WTC11 (cell line): ENCODE measurements at regions not wholly inside any gene's neighbourhood (a gene's known extent, or its start where the extent isn't known, plus 50 kb on each side); places are given as distances from the start of the nearest gene placed in this dataset.
A peak's percentile ranks its signal among the peaks of the same experiment; 100 is the strongest.

Experiments used
- ATAC-seq: fragments of 200-7000 bp; cut with Tn5 transposase; 2 replicates; pipeline ENCODE4 v1.10.0; 2021; ENCODE audit warnings: mild to moderate bottlenecking, moderate library complexity
- CTCF ChIA-PET: fragments of 300-600 bp; sonication (Branson Sonifier 250); formaldehyde crosslinking; loops from one replicate; lab custom pipeline; 2021; ENCODE audit warnings: antibody characterized with exemption; lab: Charles Lee
- POLR2A ChIA-PET: fragments of 350-600 bp; sonication (Branson Sonifier 250); formaldehyde crosslinking; loops from one replicate; lab custom pipeline; 2021; ENCODE audit warnings: antibody characterized with exemption; lab: Charles Lee
- DNase-seq: peaks from one replicate; pipeline ENCODE4 v3.0.0; 2021; ENCODE audit warnings: low spot score
- H3K27ac Mint-ChIP-seq: 2 replicates; pipeline ENCODE4 v1.8.0; 2021; ENCODE audit warnings: mixed read lengths
- H3K27me3 Mint-ChIP-seq: 2 replicates; pipeline ENCODE4 v1.8.0; 2021; ENCODE audit warnings: low read depth, mild to moderate bottlenecking, moderate library complexity, mixed read lengths
- H3K36me3 Mint-ChIP-seq: 2 replicates; pipeline ENCODE4 v1.8.0; 2021; ENCODE audit warnings: mixed read lengths
- H3K4me1 Mint-ChIP-seq: 2 replicates; pipeline ENCODE4 v1.8.0; 2022; ENCODE audit warnings: mixed read lengths
- H3K4me3 Mint-ChIP-seq: 2 replicates; pipeline ENCODE4 v1.8.0; 2021; ENCODE audit warnings: mild to moderate bottlenecking, moderate library complexity, mixed read lengths
- H3K9me3 Mint-ChIP-seq: 2 replicates; pipeline ENCODE4 v1.8.0; 2021; ENCODE audit warnings: mixed read lengths
- AFF4 ChIP-seq: sonication (generic); formaldehyde crosslinking; IDR thresholded peaks from 2 replicates; pipeline ENCODE4 v1.8.1; 2023; ENCODE audit warnings: mild to moderate bottlenecking, missing genetic modification reagents, borderline replicate concordance
- ATF1 ChIP-seq: sonication (generic); formaldehyde crosslinking; IDR thresholded peaks from 2 replicates; pipeline ENCODE4 v1.8.1; 2023; ENCODE audit warnings: mild to moderate bottlenecking, moderate library complexity, missing genetic modification reagents
- ATF3 ChIP-seq: sonication (generic); formaldehyde crosslinking; conservative IDR thresholded peaks from 2 replicates; pipeline ENCODE4 v1.8.1; 2022; ENCODE audit warnings: mild to moderate bottlenecking, missing genetic modification reagents
- CBFB ChIP-seq: sonication (generic); formaldehyde crosslinking; IDR thresholded peaks from 2 replicates; pipeline ENCODE4 v1.8.1; 2022; ENCODE audit warnings: mild to moderate bottlenecking, low read depth, missing genetic modification reagents
- E2F1 ChIP-seq: sonication (generic); formaldehyde crosslinking; IDR thresholded peaks from 2 replicates; pipeline ENCODE4 v1.8.0; 2022; ENCODE audit warnings: mild to moderate bottlenecking, missing genetic modification reagents
- EMX1 ChIP-seq: fragments of 250-450 bp; sonication (Bioruptor Pico); IDR thresholded peaks from 2 replicates; pipeline ENCODE4 v1.8.0; 2021; ENCODE audit warnings: mild to moderate bottlenecking
- FOXP1 ChIP-seq: sonication (generic); formaldehyde crosslinking; IDR thresholded peaks from 2 replicates; pipeline ENCODE4 v1.8.0; 2022; ENCODE audit warnings: missing genetic modification reagents, mild to moderate bottlenecking, moderate library complexity, borderline replicate concordance
- FOXP4 ChIP-seq: sonication (generic); formaldehyde crosslinking; IDR thresholded peaks from 2 replicates; pipeline ENCODE4 v1.8.0; 2022; ENCODE audit warnings: mild to moderate bottlenecking, missing genetic modification reagents
- GABPB1 ChIP-seq: sonication (generic); formaldehyde crosslinking; IDR thresholded peaks from 2 replicates; pipeline ENCODE4 v1.8.1; 2023; ENCODE audit warnings: mild to moderate bottlenecking, missing genetic modification reagents
- HMGA2 ChIP-seq: fragments of 250-450 bp; sonication (Bioruptor Pico); IDR thresholded peaks from 2 replicates; pipeline ENCODE4 v1.4.0; 2021; ENCODE audit warnings: mild to moderate bottlenecking, moderate library complexity
- JUN ChIP-seq: sonication (generic); formaldehyde crosslinking; IDR thresholded peaks from 2 replicates; pipeline ENCODE4 v1.8.0; 2023; ENCODE audit warnings: mild to moderate bottlenecking, missing genetic modification reagents
- KAT7 ChIP-seq: sonication (generic); formaldehyde crosslinking; IDR thresholded peaks from 2 replicates; pipeline ENCODE4 v1.8.1; 2023; ENCODE audit warnings: missing genetic modification reagents, mild to moderate bottlenecking, borderline replicate concordance
- MXD4 ChIP-seq: fragments of 250-450 bp; sonication (Bioruptor Pico); IDR thresholded peaks from 2 replicates; pipeline ENCODE4 v1.8.0; 2021; ENCODE audit warnings: mild to moderate bottlenecking, moderate library complexity, borderline replicate concordance
- NFYB ChIP-seq: sonication (generic); formaldehyde crosslinking; conservative IDR thresholded peaks from 2 replicates; pipeline ENCODE4 v1.8.0; 2022; ENCODE audit warnings: low read depth, missing genetic modification reagents
- NR1H2 ChIP-seq: sonication (generic); formaldehyde crosslinking; IDR thresholded peaks from 2 replicates; pipeline ENCODE4 v1.9.0; 2021; ENCODE audit warnings: mild to moderate bottlenecking, moderate library complexity, missing genetic modification reagents
- RELA ChIP-seq: sonication (generic); formaldehyde crosslinking; IDR thresholded peaks from 2 replicates; pipeline ENCODE4 v1.8.1; 2022; ENCODE audit warnings: missing genetic modification reagents, mild to moderate bottlenecking, borderline replicate concordance
- SMAD4 ChIP-seq: sonication (generic); formaldehyde crosslinking; IDR thresholded peaks from 2 replicates; pipeline ENCODE4 v1.8.0; 2022; ENCODE audit warnings: mild to moderate bottlenecking, missing genetic modification reagents
- STAT6 ChIP-seq: sonication (generic); formaldehyde crosslinking; conservative IDR thresholded peaks from 2 replicates; pipeline ENCODE4 v1.8.1; 2023; ENCODE audit warnings: mild to moderate bottlenecking, low read depth, missing genetic modification reagents, moderate library complexity
- TP53 ChIP-seq: sonication (generic); formaldehyde crosslinking; IDR thresholded peaks from 2 replicates; pipeline ENCODE4 v1.8.1; 2023; ENCODE audit warnings: mild to moderate bottlenecking, missing genetic modification reagents
- ZNF121 ChIP-seq: sonication (generic); formaldehyde crosslinking; IDR thresholded peaks from 2 replicates; pipeline ENCODE4 v1.8.0; 2023; ENCODE audit warnings: missing genetic modification reagents
- ZNF232 ChIP-seq: sonication (generic); formaldehyde crosslinking; IDR thresholded peaks from 2 replicates; pipeline ENCODE4 v1.8.0; 2022; ENCODE audit warnings: mild to moderate bottlenecking, missing genetic modification reagents
- TF ChIP-seq, protein P1 (sequence below): sonication (generic); formaldehyde crosslinking; IDR thresholded peaks from 2 replicates; pipeline ENCODE4 v1.8.0; 2022; ENCODE audit warnings: mild to moderate bottlenecking, missing genetic modification reagents
- TF ChIP-seq, protein P2 (sequence below): sonication (generic); formaldehyde crosslinking; IDR thresholded peaks from 2 replicates; pipeline ENCODE4 v1.8.1; 2023; ENCODE audit warnings: mild to moderate bottlenecking, missing genetic modification reagents, moderate library complexity
- TF ChIP-seq, protein P3 (sequence below): sonication (generic); formaldehyde crosslinking; IDR thresholded peaks from 2 replicates; pipeline ENCODE4 v1.8.0; 2023; ENCODE audit warnings: missing genetic modification reagents

DNA sequence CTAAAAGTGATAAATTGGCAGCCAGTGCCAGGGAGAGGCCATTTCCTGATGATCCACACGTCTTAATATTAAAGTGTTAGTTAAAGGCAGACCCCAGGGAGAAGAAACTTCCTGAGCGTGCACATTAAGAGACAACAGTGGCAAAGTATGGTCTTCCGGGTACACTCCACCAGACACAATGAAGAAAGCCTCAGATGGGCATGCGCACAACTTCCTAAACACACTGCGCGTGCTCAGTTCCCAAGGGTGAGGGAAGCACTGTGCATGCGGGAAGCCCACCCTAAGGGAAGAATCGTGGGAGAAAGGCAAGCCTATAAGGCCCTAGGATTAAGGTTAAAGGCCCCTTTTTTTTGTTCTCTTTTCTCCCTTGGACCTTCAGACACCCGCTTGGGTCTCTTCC, 140.7 kb upstream of the CDKN3 start:
- Mint-ChIP-seq H3K9me3 (no peaks in the 10 kb centered on the region), H3K4me3 (no peak overlapping the region), H3K27me3 (no peaks in the 10 kb centered on the region), H3K4me1 (peaks cover 23% of the 10 kb centered on the region), H3K36me3 (no peaks in the 10 kb centered on the region), H3K27ac (no peak overlapping the region)
- POLR2A ChIA-PET: no interaction called here
- DNase-seq (no peak), ATAC-seq (no peak)
- no peak for TF ChIP-seq SMAD4 (CRISPR knock-in tag)
- TF ChIP-seq KAT7 (CRISPR knock-in tag): no peak
- TF ChIP-seq ATF1 (CRISPR knock-in tag): no peak
- TF ChIP-seq TP53 (CRISPR knock-in tag): no peak
- no peak for TF ChIP-seq HMGA2 (CRISPR knock-in tag)
- TF ChIP-seq, protein P1, sequence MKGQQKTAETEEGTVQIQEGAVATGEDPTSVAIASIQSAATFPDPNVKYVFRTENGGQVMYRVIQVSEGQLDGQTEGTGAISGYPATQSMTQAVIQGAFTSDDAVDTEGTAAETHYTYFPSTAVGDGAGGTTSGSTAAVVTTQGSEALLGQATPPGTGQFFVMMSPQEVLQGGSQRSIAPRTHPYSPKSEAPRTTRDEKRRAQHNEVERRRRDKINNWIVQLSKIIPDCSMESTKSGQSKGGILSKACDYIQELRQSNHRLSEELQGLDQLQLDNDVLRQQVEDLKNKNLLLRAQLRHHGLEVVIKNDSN (CRISPR knock-in tag): no peak
- TF ChIP-seq ZNF232 (CRISPR knock-in tag): no peak
- TF ChIP-seq STAT6 (CRISPR knock-in tag): no peak
- TF ChIP-seq JUN (CRISPR knock-in tag): no peak
- no peak for TF ChIP-seq ATF3 (CRISPR knock-in tag)
- TF ChIP-seq RELA: no peak
- TF ChIP-seq GABPB1: no peak
- CTCF ChIA-PET: no interaction called here

- peaks cover 32% of the 10 kb centered on the region for H3K4me1 Mint-ChIP-seq
- no peak for DNase-seq
- no peak overlapping the region for H3K4me3 Mint-ChIP-seq
- ATAC-seq: peak; percentile 63
- ChIA-PET POLR2A (no interaction called here), CTCF (no interaction called here)
- H3K27me3 Mint-ChIP-seq: no peaks in the 10 kb centered on the region
- H3K9me3 Mint-ChIP-seq: no peaks in the 10 kb centered on the region
- no peak overlapping the region for H3K27ac Mint-ChIP-seq
- H3K36me3 Mint-ChIP-seq: no peaks in the 10 kb centered on the region
- TF ChIP-seq EMX1 (no peak), ZNF121 (no peak), E2F1 (CRISPR knock-in tag) (no peak), MXD4 (CRISPR knock-in tag) (no peak), NR1H2 (no peak), NFYB (no peak), AFF4 (no peak), FOXP4 (CRISPR knock-in tag) (no peak), FOXP1 (CRISPR knock-in tag) (no peak), CBFB (no peak)
- TF ChIP-seq, protein P2, sequence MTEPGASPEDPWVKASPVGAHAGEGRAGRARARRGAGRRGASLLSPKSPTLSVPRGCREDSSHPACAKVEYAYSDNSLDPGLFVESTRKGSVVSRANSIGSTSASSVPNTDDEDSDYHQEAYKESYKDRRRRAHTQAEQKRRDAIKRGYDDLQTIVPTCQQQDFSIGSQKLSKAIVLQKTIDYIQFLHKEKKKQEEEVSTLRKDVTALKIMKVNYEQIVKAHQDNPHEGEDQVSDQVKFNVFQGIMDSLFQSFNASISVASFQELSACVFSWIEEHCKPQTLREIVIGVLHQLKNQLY (CRISPR knock-in tag): no peak
- TF ChIP-seq, protein P3, sequence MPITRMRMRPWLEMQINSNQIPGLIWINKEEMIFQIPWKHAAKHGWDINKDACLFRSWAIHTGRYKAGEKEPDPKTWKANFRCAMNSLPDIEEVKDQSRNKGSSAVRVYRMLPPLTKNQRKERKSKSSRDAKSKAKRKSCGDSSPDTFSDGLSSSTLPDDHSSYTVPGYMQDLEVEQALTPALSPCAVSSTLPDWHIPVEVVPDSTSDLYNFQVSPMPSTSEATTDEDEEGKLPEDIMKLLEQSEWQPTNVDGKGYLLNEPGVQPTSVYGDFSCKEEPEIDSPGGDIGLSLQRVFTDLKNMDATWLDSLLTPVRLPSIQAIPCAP: no peak
Measured at GRCh38 chr14:54257424-54257823, 139.4 kb upstream of the CDKN3 start.
